Left hindlimb (tissue), 1 donor: ENCODE measurements at regions not wholly inside any gene's neighbourhood (a gene's known extent, or its start where the extent isn't known, plus 50 kb on each side); places are given as distances from the start of the nearest gene placed in this dataset.
"Not testable (repeated sequence)": the region's sequence is repeated elsewhere in the genome, so short reads cannot be mapped to it uniquely, and the experiment has no call there.

Experiments used
- DNase-seq: peaks from one replicate; pipeline ENCODE4 v3.0.0-alpha.2; 2018

DNA sequence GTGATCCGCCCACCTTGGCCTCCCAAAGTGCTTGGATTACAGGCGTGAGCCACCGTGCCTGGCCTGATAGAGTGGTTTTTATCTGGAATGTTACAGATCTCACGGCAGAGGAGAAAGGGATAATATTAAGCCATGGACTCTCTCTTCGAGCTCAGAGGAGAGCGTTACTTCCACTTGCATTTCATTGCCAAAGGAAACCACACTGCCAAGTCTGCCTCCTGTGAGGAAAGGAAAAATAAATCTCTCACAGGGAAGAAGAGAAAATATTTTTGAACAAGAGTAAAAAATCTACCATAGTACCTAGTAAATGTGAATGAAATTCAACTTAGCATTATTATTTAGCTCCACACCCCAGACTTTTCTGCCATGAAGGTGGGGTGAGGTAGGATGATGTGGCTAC is 319.2 kb upstream of the PRICKLE1 start:
- peak; percentile 38 for DNase-seq

DNA sequence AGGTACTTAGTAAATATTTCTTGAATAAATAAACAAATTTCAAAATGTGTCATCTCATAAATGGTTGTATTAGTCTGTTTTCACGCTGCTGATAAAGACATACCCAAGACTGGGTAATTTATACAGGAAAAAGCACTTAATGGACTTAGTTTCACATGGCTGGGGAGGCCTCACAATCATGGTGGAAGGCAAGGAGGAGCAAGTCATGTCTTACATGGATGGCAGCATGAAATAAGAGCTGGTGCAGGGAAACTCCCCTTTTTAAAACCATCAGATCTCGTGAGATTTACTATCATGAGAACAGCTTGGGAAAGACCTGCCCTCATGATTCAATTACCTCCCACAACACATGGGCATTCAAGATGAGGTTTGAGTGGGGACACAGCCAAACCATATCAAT is 317.3 kb upstream of the PRICKLE1 start:
- not testable (repeated sequence) for DNase-seq

DNA sequence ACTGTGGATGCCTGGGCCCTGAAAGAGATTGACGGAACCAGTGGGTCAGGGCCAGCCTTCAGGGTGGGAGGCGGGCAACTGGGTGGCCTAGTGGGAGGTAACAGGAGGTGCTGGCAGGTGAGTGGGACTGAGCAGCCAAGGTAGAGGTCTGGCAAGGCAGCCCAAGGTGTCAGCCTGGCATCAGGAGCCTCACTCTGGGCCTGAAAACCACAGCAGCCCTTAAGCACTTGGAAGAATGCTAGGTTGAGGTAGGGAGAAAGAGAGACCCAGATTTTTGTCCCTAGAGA is 315.8 kb upstream of the PRICKLE1 start:
- DNase-seq, result peak; percentile 29

DNA sequence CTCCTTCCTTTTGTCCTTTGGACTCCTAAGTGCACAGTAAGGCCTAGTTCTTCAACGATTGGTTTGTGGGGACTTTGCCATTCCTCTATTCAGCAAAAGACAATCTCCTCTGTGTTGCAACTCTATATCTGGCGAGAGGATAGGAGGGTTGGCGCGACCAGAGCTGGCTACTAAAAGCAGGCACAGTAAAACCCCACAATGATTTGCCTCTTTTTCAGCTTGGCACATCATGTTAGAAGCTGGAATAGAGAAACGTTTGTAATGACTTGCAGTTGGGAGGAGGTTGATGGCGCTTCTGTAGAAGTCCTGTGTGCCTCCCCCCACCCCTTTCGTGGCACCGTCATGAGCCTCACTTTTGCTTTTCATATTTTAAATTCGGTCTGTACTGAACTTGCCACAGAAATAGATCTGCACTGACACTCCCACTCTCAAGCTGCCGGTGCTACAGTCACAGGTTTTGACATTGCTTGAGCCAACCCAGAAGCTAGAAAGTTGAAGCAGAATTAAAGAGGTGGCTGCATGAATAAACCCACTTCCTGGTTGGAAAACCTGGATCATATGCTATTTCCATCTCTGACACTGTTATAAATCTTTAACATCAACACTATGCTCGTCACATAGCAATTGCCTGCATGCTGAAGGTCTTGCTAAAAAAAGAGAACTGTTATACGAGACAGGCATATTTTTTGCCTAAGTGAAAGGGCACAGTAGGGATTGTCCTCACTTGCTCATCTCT is 315.3 kb upstream of the PRICKLE1 start:
- peak; percentile 48 for DNase-seq

DNA sequence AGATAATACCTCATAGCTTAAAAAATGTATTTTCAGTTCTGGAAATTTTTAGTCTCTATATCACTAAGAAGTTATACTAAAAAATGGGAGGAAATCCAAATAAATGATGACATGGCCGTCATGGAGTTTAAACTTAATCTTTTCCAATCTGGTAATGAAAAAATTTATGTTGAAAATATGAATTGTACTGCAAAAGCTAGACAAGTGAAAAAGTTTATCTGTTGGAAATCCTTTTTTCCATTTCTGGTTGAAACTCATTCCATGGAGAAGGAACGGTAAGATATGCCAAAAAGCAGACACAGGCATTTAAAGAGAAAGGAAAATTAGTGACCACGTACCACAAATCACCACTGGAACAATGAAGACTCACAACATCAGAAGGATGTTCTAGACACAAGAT is 314.2 kb upstream of the PRICKLE1 start:
- DNase-seq, result no peak

DNA sequence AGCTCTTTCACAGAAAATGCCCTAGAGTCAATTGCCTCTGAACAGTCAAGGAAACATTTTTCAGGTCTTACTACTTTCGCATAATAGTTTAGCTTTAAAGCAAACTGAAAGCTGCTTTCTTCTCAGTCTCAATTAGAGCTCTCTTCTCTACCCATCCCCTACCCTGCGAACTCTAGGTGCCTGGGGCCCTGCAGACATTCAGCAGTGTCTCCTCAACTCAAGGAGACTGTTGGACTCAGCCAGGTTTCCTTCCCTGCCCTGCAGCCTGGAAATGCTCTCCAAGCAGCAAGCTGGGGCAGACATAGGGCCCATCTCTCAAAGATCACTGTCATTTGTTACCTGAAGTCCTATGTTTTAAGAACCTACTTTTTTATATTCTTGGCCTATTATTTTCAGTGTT is 312.5 kb upstream of the PRICKLE1 start:
- no peak for DNase-seq

DNA sequence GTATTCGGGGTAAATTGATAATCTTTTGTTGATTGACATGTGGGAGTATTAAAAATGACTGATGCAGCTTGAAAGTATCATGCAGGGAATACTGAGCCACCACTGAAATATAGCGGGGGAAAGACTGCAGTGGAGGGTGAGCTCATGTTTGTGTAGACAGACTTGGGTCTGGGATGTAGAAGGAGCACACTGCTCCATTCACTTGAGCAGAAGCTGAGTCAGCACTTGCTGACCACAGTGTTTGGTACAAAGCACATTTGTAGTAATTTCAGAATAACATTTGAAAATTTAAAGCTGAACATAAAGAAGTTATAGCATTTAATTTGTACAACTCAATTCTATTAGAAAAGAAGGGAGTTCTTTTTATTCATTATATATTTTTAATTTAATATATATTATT is 304.3 kb upstream of the PRICKLE1 start:
- peak; percentile 27 for DNase-seq

DNA sequence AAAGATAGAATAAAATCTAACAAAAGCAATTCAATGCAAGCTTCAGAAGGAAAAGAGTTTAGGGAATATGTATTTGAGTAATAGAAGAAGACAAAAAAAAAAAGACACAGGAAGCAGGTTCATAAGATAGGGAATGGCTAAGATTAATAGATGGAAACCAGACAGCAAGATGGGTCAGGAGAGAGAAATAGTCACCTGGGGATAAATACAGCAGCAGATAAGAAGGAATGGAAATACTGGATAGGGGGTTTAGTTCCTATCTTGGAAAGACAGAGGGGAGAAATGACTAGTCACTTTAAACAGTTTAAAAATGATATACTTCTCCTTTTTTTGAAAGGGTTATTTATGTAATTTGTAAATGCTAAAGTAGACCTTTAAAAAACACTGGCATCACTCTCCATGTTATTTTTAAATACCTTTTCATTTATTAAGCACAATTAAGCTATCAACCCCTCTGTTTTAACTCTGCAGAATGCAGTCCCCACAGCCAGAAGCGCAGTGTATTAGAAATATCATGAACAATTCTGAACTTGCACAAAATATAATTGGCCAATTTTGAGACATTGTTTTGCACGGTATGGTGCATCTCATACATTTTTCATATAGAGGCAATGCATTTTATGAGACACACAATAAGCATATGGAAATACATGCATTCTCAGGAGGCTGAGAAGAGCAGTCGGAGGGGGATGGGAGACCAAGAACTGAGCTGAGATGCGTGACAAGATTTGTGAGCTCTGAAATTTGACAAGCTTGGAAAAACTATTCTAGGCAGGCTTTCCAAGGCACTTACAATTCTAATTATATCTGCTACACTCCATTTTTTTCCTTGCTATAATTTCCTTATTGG is 303.4 kb upstream of the PRICKLE1 start:
- no peak for DNase-seq

DNA sequence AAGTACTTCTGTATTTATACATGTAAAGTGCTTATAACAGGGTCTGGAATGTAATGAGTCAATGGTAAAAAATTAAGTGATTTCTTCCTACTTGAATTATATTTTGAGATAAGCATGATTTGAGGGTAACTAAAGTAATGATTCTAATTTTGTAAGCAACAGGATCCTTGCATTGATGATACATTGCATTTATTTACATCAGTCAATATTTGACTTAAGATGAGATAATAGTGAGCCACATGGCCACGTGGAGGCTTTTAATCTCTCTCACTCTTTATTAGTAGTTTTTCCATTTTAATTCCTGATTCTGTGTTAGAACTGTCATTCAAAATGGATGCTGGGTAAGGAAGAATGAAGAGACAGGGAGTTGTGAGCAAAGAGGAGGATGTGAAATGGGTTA is 298.1 kb upstream of the PRICKLE1 start:
- no peak for DNase-seq

DNA sequence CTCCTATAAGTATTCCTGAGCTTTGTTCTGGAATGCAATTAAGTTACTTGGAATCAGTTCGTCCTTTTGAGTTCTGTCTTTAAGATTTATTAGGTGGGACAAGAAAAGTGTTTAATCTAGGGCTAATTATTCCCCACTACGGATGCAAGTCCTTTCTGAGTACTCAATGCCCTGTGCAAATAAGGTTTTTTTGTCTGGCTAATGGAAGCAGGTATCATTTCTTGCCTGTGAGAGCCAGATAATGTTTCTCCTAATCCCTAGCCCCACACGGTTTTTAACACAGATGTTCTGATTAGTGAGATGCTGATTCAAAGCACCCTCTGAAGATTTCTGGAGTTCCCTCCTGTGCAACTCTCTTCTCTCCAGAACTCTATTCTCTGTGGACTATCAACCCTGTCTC is 296.6 kb upstream of the PRICKLE1 start:
- DNase-seq, result no peak

DNA sequence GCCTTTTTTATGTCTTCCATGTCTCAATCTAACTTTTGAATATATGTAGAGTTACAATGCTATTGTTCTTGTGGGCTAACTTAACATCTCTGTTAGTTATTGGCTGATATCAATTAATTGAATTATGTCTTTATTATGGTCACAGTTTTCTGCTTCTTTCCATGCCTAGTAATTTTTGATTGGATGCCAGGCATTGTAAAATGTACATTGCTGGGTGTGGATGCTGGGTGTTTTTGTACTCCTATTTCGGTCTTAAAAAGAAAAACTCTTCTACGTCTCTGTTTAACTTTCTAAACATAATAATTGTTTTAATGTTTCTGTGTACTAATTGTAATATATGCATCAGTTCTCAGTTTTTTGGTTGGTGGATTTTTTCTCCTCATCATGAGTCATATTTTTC is 296.1 kb upstream of the PRICKLE1 start:
- no peak for DNase-seq

DNA sequence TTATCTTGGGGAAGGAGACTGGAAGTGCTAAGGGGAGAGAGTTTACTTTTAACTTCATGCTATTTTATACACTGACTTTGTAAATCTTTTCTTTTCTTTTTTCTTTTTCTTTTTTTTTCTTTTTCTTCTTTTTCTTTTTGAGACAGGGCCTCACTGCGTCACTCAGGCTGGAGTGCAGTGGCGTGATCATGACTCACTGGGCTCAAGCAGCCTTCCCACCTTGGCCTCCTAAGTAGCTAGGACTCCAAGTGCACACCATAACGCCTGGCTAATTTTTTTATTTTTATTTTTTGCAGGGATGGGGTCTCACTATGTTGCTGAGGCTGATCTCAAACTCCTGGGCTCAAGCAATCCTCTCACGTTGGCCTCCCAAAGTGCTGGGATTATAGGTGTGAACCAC is 294.6 kb upstream of the PRICKLE1 start:
- DNase-seq, result no peak

DNA sequence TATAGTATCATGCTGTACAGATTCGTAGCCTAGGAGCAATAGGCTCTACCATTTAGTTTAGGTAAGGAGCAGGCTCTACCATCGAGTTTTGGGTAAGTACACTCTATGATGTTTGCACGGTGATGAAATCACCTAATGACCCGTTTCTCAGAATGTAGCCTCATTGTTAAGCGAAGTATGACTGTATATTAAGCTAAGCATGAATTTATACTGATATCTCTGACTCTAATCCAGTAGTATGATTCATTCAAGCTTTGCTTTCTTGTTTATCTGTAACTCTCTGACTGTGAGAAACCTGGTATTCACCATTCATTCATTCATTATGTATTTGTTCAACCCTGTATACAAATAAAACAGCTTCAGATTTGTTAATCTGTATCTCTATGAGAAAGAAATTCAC is 283.9 kb upstream of the PRICKLE1 start:
- no peak for DNase-seq

DNA sequence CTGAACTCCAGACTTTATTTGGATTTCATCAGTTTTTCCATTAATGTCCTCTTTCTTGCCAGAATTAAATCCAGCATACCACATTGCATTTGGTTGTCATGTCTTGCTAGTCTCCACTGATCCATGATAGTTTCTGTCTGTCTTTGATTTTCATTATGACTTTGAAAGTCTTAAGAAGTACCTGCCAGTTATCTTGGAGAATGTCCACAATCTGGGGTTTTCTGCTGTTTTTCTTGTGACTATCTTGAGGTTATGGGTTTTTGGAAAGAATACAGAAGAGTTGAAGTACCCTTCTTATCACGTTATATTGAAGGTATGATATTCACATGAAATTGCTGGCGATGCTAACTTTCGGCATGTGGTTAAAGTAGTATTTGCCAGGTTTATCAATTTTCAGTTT is 282.3 kb upstream of the PRICKLE1 start:
- no peak for DNase-seq

DNA sequence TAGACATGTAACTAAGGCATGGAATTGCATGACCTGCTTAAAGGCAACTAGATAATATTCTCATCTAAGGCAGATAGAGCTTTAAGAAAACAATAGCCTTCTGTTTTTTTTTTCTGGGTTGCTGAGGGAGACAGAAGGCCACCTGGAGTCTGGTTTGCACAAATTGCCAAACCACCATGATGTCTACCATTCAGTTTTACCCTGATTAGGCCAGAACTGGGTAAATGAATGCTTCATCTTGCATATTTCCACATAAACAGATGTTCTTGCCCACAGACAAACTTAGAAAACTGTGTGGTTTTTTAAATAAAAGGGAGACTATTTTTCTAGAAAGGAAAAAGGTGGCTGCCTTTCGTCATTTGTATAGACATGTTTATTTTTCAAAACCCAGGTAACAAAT is 278.7 kb upstream of the PRICKLE1 start:
- no peak for DNase-seq

DNA sequence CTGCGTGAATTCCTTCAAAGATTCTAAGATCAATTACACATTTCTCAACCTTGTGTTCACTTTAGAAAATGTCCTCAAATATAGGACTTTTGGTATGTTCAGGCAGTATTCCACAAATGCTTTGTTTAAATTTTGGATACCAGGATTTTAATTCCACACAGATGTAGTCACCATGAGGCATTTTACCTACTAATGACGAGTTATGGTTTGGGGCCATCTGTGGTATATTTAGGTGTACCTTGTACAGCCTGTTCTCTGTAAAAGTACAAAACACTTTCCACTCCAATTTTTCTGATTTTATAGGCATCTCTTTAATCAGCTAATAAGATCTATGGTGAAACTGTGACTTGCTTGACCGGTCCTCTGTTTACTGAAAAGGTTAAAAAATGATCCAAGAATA is 275.7 kb upstream of the PRICKLE1 start:
- DNase-seq, result no peak

DNA sequence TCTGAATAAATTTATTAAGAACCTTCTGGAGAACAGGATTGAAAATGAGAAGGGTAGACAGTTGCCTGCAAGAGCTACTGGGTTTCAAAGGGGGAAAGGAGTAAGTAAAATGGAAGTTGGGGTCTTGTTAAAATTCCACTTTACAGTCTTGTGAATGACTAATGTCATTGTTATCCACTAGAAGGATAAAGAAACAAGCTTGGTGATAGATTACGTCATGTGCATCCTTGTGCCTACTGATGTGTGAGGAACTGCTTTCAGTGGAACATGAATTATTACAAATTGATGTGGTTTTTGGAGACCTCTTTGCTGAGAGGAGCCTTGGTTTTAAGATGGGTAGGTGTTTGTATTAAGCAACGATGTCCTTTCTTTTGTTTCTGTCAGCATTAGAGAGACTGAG is 272.5 kb upstream of the PRICKLE1 start:
- no peak for DNase-seq

DNA sequence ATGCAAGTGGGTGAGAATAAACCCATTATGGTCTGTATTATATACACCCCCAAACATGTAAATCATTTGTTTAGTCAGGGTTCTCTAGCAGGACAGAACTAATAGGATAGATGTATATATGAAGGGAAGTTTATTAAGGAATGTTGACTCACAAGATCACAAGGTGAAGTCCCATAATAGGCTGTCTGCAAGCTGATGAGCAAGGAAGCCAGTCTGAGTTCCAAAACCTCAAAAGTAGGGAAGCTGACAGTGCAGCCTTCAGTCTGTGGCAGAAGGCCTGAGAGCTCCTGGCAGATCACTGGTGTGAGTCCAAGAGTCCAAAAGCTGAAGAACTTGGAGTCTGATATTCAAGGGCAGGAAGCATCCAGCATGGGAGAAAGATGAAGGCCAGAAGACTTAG is 270.8 kb upstream of the PRICKLE1 start:
- not testable (repeated sequence) for DNase-seq

DNA sequence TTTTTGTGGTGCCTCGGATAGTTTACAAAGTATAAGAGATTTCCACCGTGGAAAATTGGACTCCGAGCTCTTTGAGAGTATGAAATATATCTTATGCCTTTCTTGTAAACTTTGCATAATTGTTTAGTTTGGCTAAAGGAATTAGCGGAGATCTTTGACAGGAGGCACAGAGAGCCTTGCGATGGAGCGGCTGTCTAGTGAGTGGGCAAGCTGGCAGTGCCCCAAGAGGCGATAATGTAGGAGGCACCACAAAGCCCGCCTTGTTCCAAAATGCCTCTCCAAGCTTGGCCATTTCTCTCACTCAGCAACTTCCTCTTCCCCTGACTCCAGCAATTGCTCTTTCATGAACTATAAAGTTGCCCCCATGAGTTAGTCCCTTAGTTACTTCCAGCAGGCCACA is 270.1 kb upstream of the PRICKLE1 start:
- DNase-seq, result peak; percentile 48

DNA sequence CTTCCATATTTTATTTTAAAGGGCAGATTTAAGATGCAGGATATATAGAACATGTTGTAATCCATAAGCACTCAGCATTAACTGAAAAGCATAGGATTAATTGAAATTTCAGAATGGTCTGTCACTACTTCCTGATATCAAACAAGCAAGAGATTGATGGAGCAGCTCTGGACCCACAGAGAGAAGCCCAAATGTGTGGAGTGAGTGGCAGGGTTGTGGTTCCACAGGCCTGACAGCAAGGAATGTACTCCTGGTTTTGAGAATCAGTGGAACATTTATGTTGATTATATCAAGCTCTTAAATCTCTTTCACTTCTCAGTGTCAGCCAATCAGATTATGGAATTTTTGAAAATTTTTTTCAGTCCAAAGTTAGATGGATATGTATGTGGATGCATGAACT is 267.6 kb upstream of the PRICKLE1 start:
- no peak for DNase-seq

DNA sequence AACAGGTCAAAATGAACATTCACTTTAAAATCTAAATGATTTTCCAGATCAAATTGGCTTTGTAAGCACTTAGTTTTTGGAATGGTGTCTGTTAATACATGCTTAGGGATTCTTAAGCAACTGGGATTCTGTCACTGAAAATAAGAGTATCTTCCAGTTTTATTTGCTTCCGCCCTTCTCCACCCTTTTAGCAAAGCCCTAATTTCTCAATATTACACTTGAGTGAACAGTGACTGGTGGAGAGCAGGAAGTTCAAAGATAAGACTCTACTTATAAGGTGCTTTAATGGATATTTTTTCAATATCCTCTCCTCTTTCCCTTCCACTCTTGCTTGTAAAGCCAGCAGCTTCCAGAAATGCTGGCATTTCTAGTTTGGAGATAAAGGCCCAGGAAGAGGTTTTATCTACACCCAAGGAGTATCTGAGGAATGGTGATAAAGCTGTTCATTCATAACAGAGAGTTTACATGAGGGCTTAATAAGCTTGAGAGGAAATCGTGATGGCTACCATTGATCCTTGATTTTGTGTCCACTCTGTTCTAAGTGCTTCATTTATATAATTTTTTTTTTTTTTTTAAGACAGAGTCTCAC is 265.9 kb upstream of the PRICKLE1 start:
- DNase-seq, result no peak

DNA sequence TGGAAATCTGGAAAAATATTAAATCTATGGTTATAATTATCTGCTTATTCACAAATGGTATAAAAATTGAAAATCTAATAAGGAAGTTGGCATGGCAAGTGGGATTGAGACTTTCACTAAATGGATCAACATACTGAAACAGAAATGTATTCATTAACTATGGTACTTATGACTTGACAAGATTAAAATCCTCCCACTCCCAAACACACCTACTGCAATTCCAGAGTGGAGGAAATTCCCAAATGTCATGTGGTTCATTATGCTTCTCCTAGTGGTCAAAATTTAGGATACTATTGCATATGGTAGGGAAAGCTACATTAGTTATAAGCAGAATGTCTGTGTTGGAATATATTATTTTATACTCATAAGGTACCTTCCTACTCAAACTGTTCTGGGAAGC is 265.3 kb upstream of the PRICKLE1 start:
- DNase-seq, result no peak

DNA sequence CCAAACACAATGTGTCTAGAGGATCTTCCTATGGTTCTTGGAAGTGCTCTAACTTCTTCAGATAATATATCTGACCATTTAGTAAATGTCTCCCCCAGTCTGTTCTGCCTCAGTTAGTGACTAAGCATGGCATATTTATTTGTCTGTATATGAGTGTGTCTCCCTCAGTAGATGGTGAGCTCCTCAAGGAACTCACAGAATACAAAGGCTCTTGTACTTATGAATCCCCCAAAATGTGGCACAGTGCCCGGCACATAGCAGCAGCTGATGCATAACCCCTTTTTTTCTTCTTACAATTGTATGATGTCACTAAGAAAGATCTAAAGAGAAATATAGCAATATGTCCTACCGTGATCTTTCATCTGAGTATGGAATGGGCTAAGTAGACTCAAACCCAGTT is 264.7 kb upstream of the PRICKLE1 start:
- no peak for DNase-seq

DNA sequence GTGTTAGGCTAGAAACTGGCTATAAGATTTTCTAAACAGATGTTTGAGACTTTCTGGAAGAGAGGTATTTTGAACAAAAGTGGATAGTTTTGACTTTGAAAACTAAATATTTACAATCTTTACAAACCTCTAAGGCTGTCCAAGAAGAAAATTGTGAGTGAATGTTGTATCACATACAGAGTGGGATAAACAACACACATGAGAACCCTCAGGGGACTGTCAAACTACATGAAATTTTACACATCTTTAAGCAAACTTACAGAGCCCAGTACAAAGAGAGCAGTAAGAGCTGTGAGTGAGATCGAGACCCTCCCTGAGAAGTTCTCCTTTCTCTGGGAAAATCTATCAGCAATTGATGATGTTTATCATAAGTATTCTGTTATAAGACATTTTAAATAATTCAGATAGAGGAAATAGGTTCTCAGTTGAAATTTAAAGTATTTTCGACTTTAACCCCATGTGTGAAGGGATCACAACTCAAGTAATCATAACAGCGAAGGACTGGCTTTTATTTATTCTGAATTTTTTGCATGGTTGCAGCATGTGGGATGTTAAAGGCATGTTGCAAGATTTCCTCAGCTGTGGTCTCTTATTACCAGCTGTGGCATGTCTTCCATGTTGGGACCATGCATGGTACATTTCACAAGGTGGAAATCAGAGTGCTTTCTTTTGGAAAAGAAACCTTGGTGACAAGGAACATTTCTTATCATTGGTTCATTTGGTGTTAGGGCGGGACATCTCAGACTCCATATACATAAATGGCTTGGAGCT is 264.0 kb upstream of the PRICKLE1 start:
- DNase-seq, result no peak
